ENCODE measurements at regions not wholly inside any gene's neighbourhood (a gene's known extent, or its start where the extent isn't known, plus 50 kb on each side); places are given as distances from the start of the nearest gene placed in this dataset.

GRCh38 chr5:61273279-61273975 lies 58.6 kb upstream of the ZSWIM6 start:
- TF ChIP-seq POLR2A (IDR thresholded peaks at IDR 0.05), result no peak
- TF ChIP-seq CTCF (IDR thresholded peaks at IDR 0.05), result no peak
